HEK293T (cell line): ENCODE measurements at regions not wholly inside any gene's neighbourhood (a gene's known extent, or its start where the extent isn't known, plus 50 kb on each side); places are given as distances from the start of the nearest gene placed in this dataset.

Source experiments
- BHLHE40 ChIP-seq: fragments of 450-650 bp; IDR thresholded peaks from 2 replicates; pipeline ENCODE4 v1.6.1; 2016; ENCODE audit warnings: mild to moderate bottlenecking, moderate library complexity, borderline replicate concordance
- ELF4 ChIP-seq: fragments of 450-650 bp; IDR thresholded peaks from 2 replicates; pipeline ENCODE4 v1.6.1; 2017; ENCODE audit warnings: antibody characterized with exemption
- FOXA1 ChIP-seq: fragments of 450-650 bp; IDR thresholded peaks from 2 replicates; pipeline ENCODE4 v1.6.1; 2016; ENCODE audit warnings: mild to moderate bottlenecking
- FOXK2 ChIP-seq: fragments of 450-650 bp; IDR thresholded peaks from 2 replicates; pipeline ENCODE4 v1.6.1; 2016; ENCODE audit warnings: mild to moderate bottlenecking
- FOXM1 ChIP-seq: fragments of 450-650 bp; IDR thresholded peaks from 2 replicates; pipeline ENCODE4 v1.6.1; 2017; ENCODE audit warnings: mild to moderate bottlenecking, borderline replicate concordance
- HDGF ChIP-seq: fragments of 450-650 bp; IDR thresholded peaks from 2 replicates; pipeline ENCODE4 v1.6.1; 2017; ENCODE audit warnings: antibody characterized with exemption, borderline replicate concordance
- SUZ12 ChIP-seq: fragments of 450-650 bp; IDR thresholded peaks from 2 replicates; pipeline ENCODE4 v1.6.1; 2016; ENCODE audit warnings: mild to moderate bottlenecking
- TARDBP ChIP-seq: fragments of 450-650 bp; IDR thresholded peaks from 2 replicates; pipeline ENCODE4 v1.6.1; 2016
- ZNF384 ChIP-seq: fragments of 450-650 bp; IDR thresholded peaks from 2 replicates; pipeline ENCODE4 v1.6.1; 2016

DNA sequence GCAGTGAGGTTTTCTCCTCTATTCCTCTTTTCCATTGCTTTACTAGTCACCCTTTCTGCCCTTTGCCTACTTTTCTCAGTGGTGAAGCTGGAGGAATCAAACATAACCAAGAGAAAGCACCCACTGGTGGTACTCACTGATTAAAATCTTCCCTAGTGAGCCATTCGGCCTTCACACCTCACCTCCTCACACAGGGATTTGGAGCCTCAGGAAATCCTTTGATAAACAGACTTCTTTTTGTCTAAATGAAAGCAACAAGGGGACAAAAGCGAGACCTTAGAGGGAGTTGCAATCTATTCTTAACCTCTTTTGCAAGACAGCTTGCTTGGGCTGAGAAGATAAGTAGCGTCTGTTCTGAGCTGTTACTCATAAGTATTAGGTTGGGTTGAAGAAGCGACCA lies 572.6 kb downstream of the ZNF674 start:
- no peak for TF ChIP-seq FOXK2
- no peak for TF ChIP-seq ZNF384
- no peak for TF ChIP-seq HDGF
- no peak for TF ChIP-seq FOXM1
- TF ChIP-seq BHLHE40: no peak
- TF ChIP-seq ELF4: no peak
- no peak for TF ChIP-seq FOXA1
- no peak for TF ChIP-seq TARDBP
- TF ChIP-seq SUZ12: no peak
